H9 (cell line): ENCODE measurements at regions not wholly inside any gene's neighbourhood (a gene's known extent, or its start where the extent isn't known, plus 50 kb on each side); places are given as distances from the start of the nearest gene placed in this dataset.

Experiments used
- DNase-seq: peaks from one replicate; pipeline ENCODE4 v3.0.0-alpha.2; 2017
- H2AFZ ChIP-seq: one replicate; pipeline ENCODE4 v1.6.1; 2013; ENCODE audit warnings: mild to moderate bottlenecking, low read length, control low read depth, moderate library complexity
- H2AK5ac ChIP-seq: 2 replicates; pipeline ENCODE4 v1.6.1; 2013; ENCODE audit warnings: low read length, control low read depth, mixed read lengths; ENCODE audit not compliant: insufficient read length
- H2BK120ac ChIP-seq: one replicate; pipeline ENCODE4 v1.6.1; 2013; ENCODE audit warnings: low read depth, mild to moderate bottlenecking, low read length, control low read depth, inconsistent platforms; ENCODE audit not compliant: poor library complexity, severe bottlenecking
- H2BK12ac ChIP-seq: 2 replicates; pipeline ENCODE4 v1.6.1; 2013; ENCODE audit warnings: low read length, control low read depth, mixed read lengths, low read depth; ENCODE audit not compliant: insufficient read length
- H2BK15ac ChIP-seq: 2 replicates; pipeline ENCODE4 v1.6.1; 2013; ENCODE audit warnings: low read depth, low read length, control low read depth
- H2BK20ac ChIP-seq: one replicate; pipeline ENCODE4 v1.6.1; 2013; ENCODE audit warnings: low read depth, mild to moderate bottlenecking, low read length, control low read depth, inconsistent platforms; ENCODE audit not compliant: poor library complexity, severe bottlenecking
- H2BK5ac ChIP-seq: 2 replicates; pipeline ENCODE4 v1.6.1; 2013; ENCODE audit warnings: low read length, control low read depth, mixed read lengths; ENCODE audit not compliant: insufficient read length
- H3K14ac ChIP-seq: 2 replicates; pipeline ENCODE4 v1.6.1; 2013; ENCODE audit warnings: low read length, control low read depth; ENCODE audit not compliant: insufficient read depth
- H3K18ac ChIP-seq: 2 replicates; pipeline ENCODE4 v1.6.1; 2013; ENCODE audit warnings: low read depth, mild to moderate bottlenecking, mixed read lengths, low read length, control low read depth; ENCODE audit not compliant: insufficient read length
- H3K23ac ChIP-seq: 2 replicates; pipeline ENCODE4 v1.6.1; 2013; ENCODE audit warnings: low read length, control low read depth, mixed read lengths, low read depth; ENCODE audit not compliant: insufficient read length
- H3K23me2 ChIP-seq: 2 replicates; pipeline ENCODE4 v1.6.1; 2013; ENCODE audit warnings: low read depth, mild to moderate bottlenecking, mixed read lengths, low read length, control low read depth; ENCODE audit not compliant: insufficient read length, poor library complexity, severe bottlenecking
- H3K27ac ChIP-seq: 2 replicates; pipeline ENCODE4 v1.5.1; 2013; ENCODE audit warnings: low read length, control low read depth, mixed read lengths, low read depth; ENCODE audit not compliant: insufficient read length
- H3K27me3 ChIP-seq: 2 replicates; pipeline ENCODE4 v1.6.1; 2013; ENCODE audit warnings: low read length, control low read depth, inconsistent platforms; ENCODE audit not compliant: insufficient read depth
- H3K4ac ChIP-seq: 2 replicates; pipeline ENCODE4 v1.6.1; 2013; ENCODE audit warnings: low read depth, mild to moderate bottlenecking, control low read depth, inconsistent platforms, low read length, moderate library complexity
- H3K4me1 ChIP-seq: 2 replicates; pipeline ENCODE4 v1.6.1; 2013; ENCODE audit warnings: low read length, control low read depth, inconsistent platforms; ENCODE audit not compliant: insufficient read depth
- H3K4me2 ChIP-seq: 2 replicates; pipeline ENCODE4 v1.6.1; 2013; ENCODE audit warnings: low read length, control low read depth, mixed read lengths; ENCODE audit not compliant: insufficient read length, insufficient read depth
- H3K56ac ChIP-seq: 2 replicates; pipeline ENCODE4 v1.6.1; 2013; ENCODE audit warnings: low read depth, mild to moderate bottlenecking, mixed read lengths, low read length, control low read depth; ENCODE audit not compliant: insufficient read length
- H3K79me1 ChIP-seq: 2 replicates; pipeline ENCODE4 v1.6.1; 2013; ENCODE audit warnings: low read depth, mild to moderate bottlenecking, moderate library complexity, low read length, control low read depth, inconsistent platforms; ENCODE audit not compliant: insufficient read depth, poor library complexity, severe bottlenecking
- H3K79me2 ChIP-seq: 2 replicates; pipeline ENCODE4 v1.6.1; 2013; ENCODE audit warnings: low read length, control low read depth, inconsistent platforms; ENCODE audit not compliant: insufficient read depth
- H3K9ac ChIP-seq: 2 replicates; pipeline ENCODE4 v1.6.1; 2013; ENCODE audit warnings: low read length, control low read depth, mixed read lengths; ENCODE audit not compliant: insufficient read length; ENCODE audit errors: extremely low read depth
- H3K9me3 ChIP-seq: one replicate; pipeline ENCODE4 v1.6.1; 2013; ENCODE audit warnings: low read depth, low read length, inconsistent platforms; ENCODE audit not compliant: control insufficient read depth
- H3T11ph ChIP-seq: one replicate; pipeline ENCODE4 v1.6.1; 2013; ENCODE audit warnings: mild to moderate bottlenecking, low read length, control low read depth, inconsistent platforms
- H4K20me1 ChIP-seq: one replicate; pipeline ENCODE4 v1.6.1; 2013; ENCODE audit not compliant: control insufficient read depth, insufficient read length, insufficient read depth
- H4K5ac ChIP-seq: 2 replicates; pipeline ENCODE4 v1.6.1; 2013; ENCODE audit warnings: low read depth, mild to moderate bottlenecking, mixed read lengths, low read length, control low read depth; ENCODE audit not compliant: insufficient read length
- H4K8ac ChIP-seq: replicated peaks from 2 replicates; pipeline ENCODE4 v1.6.1; 2013; ENCODE audit warnings: low read length, control low read depth, mixed read lengths, low read depth; ENCODE audit not compliant: insufficient read length
- H4K91ac ChIP-seq: 2 replicates; pipeline ENCODE4 v1.6.1; 2013; ENCODE audit warnings: low read depth, mild to moderate bottlenecking, moderate library complexity, mixed read lengths, low read length, control low read depth; ENCODE audit not compliant: insufficient read length
- H3K27ac Mint-ChIP-seq, 3 experiments: 2 replicates in 2 of 3; 3 replicates in 1 of 3; pipeline ENCODE4 v1.8.0; 2020 to 2021; ENCODE audit warnings: mixed read lengths in 3 of 3, mild to moderate bottlenecking in 1 of 3, moderate library complexity in 1 of 3
- H3K27me3 Mint-ChIP-seq: 2 replicates; pipeline ENCODE4 v1.8.0; 2021; ENCODE audit warnings: low read depth, mild to moderate bottlenecking, moderate library complexity, mixed read lengths
- H3K36me3 Mint-ChIP-seq, 3 experiments: 2 replicates in 2 of 3; 3 replicates in 1 of 3; pipeline ENCODE4 v1.8.0; 2020 to 2021; ENCODE audit warnings: low read depth in 3 of 3, mixed read lengths in 3 of 3; ENCODE audit not compliant: insufficient read depth in 1 of 3
- H3K4me1 Mint-ChIP-seq, 2 experiments: 2 replicates each; pipeline ENCODE4 v1.8.0; 2020; ENCODE audit warnings: mixed read lengths in 2 of 2
- H3K4me3 Mint-ChIP-seq, 2 experiments: 2 replicates in 1 of 2; 3 replicates in 1 of 2; pipeline ENCODE4 v1.8.0; 2020 to 2021; ENCODE audit warnings: mild to moderate bottlenecking in 2 of 2, mixed read lengths in 2 of 2, moderate library complexity in 1 of 2
- H3K9me3 Mint-ChIP-seq, 2 experiments: 2 replicates in 1 of 2; 3 replicates in 1 of 2; pipeline ENCODE4 v1.8.0; 2020; ENCODE audit warnings: mild to moderate bottlenecking in 2 of 2, mixed read lengths in 2 of 2, moderate library complexity in 1 of 2
- WGBS: extraction: QIAGEN DNeasy Blood & Tissue Kit; methylation state at CpG from one replicate; pipeline ENCODE4 v1.1.7; 2013; ENCODE audit warnings: missing lambda C conversion rate, low lambda C conversion rate, mixed read lengths; ENCODE audit not compliant: insufficient read length; ENCODE audit errors: extremely low coverage; 5-methylcytosine and 5-hydroxymethylcytosine counted together
- TF ChIP-seq, protein P1 (sequence below): fragments of 200-600 bp; sonication (generic); conservative IDR thresholded peaks from 3 replicates; pipeline ENCODE4 v1.8.0; 2021; ENCODE audit warnings: antibody characterized with exemption, mild to moderate bottlenecking

- no peak overlapping the region for H2BK5ac ChIP-seq
- H2AFZ ChIP-seq: no peak overlapping the region
- H2BK12ac ChIP-seq: no peak overlapping the region
- no peak overlapping the region for H3K14ac ChIP-seq
- H3K23me2 ChIP-seq: no peaks in the 10 kb centered on the region
- H3T11ph ChIP-seq: no peak overlapping the region
- Mint-ChIP-seq H3K4me3 (no peak overlapping the region), H3K27me3 (no peaks in the 10 kb centered on the region), H3K36me3 (no peaks in the 10 kb centered on the region), H3K27ac (no peak overlapping the region), H3K4me1 (peaks cover 8 to 14% of the 10 kb centered on the region in 2 experiments), H3K9me3 (no peaks in the 10 kb centered on the region; a peak in 1 of 5 replicates)
- H3K79me2 ChIP-seq: no peaks in the 10 kb centered on the region
- H3K18ac ChIP-seq: no peak overlapping the region
- H3K79me1 ChIP-seq: no peaks in the 10 kb centered on the region
- H3K9ac ChIP-seq: no peak overlapping the region
- H3K27ac ChIP-seq: no peak overlapping the region
- H4K20me1 ChIP-seq: no peaks in the 10 kb centered on the region
- TF ChIP-seq, protein P1, sequence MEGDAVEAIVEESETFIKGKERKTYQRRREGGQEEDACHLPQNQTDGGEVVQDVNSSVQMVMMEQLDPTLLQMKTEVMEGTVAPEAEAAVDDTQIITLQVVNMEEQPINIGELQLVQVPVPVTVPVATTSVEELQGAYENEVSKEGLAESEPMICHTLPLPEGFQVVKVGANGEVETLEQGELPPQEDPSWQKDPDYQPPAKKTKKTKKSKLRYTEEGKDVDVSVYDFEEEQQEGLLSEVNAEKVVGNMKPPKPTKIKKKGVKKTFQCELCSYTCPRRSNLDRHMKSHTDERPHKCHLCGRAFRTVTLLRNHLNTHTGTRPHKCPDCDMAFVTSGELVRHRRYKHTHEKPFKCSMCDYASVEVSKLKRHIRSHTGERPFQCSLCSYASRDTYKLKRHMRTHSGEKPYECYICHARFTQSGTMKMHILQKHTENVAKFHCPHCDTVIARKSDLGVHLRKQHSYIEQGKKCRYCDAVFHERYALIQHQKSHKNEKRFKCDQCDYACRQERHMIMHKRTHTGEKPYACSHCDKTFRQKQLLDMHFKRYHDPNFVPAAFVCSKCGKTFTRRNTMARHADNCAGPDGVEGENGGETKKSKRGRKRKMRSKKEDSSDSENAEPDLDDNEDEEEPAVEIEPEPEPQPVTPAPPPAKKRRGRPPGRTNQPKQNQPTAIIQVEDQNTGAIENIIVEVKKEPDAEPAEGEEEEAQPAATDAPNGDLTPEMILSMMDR: no peak
- H4K5ac ChIP-seq: no peak overlapping the region
- WGBS: no CpG with 5 or more reads among the region's 1 CpG
- no peak overlapping the region for H2BK120ac ChIP-seq
- no peak overlapping the region for H4K91ac ChIP-seq
- no peak overlapping the region for H3K56ac ChIP-seq
- no peaks in the 10 kb centered on the region for H3K9me3 ChIP-seq
- H3K4ac ChIP-seq: no peak overlapping the region
- peaks cover 3% of the 10 kb centered on the region; the same call in 1 of the 2 replicates for H3K4me1 ChIP-seq
- H4K8ac ChIP-seq: no peak overlapping the region
- no peak overlapping the region for H2BK15ac ChIP-seq
- H3K27me3 ChIP-seq: no peaks in the 10 kb centered on the region
- no peak overlapping the region for H3K23ac ChIP-seq
- no peak for DNase-seq
- H2AK5ac ChIP-seq: no peak overlapping the region
- no peak overlapping the region for H2BK20ac ChIP-seq
- no peak overlapping the region for H3K4me2 ChIP-seq
These were observed 177.4 kb upstream of the HS3ST1 start for GRCh38 chr4:11606078-11606477.
